ENCODE measurements at regions not wholly inside any gene's neighbourhood (a gene's known extent, or its start where the extent isn't known, plus 50 kb on each side); places are given as distances from the start of the nearest gene placed in this dataset.

DNA sequence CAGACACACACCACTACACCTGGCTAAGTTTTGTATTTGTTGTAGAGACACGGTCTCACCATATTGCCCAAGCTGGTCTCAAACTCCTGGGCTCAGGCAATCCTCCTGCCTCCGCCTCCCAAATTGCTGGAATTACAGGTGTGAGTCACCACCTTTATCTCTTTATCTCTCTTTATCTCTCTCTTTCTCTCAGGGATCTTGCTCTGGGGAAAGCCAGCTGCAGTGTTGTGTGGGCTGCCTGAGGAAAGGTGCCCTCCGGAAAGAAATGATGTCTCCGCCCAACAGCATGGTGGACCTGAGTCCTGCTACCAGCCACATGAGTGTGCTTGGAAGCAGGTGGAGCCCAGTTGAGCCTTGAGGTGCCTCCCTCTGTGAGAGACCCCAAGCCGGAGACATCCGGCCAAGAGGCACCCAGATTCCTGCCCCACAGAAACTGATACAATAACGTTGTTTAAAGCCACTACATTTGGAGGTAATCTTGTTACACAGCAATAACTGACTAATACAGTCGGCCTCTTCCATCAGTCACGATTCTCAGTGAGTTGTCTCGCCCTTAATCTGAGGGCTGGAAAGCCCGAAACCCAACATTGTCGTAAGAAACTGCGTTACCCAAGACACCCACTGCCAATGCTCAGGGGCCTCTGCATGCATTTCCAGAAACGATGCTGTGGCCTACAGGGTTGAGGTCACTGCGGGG lies 68.0 kb upstream of the RPH3AL start:
- Histone ChIP-seq H3K9me3 (no peaks in the 10 kb centered on the region), H3K27ac (no peak overlapping the region), H3K36me3 (no peaks in the 10 kb centered on the region), H3K27me3 (peaks cover 18% of the 10 kb centered on the region), H3K4me1 (no peaks in the 10 kb centered on the region), H3K4me3 (no peak overlapping the region)
- 88 to 94% methylated on average over 3 to 6 of the region's 15 CpGs for WGBS, 2 donors (ENCODE audit: low coverage in 1 of 2)
- TF ChIP-seq EP300 (IDR thresholded peaks at IDR 0.05) (no peak), POLR2A (IDR thresholded peaks at IDR 0.05) (no peak), POLR2AphosphoS5 (IDR thresholded peaks at IDR 0.05) (no peak)
- TF ChIP-seq, protein P1, sequence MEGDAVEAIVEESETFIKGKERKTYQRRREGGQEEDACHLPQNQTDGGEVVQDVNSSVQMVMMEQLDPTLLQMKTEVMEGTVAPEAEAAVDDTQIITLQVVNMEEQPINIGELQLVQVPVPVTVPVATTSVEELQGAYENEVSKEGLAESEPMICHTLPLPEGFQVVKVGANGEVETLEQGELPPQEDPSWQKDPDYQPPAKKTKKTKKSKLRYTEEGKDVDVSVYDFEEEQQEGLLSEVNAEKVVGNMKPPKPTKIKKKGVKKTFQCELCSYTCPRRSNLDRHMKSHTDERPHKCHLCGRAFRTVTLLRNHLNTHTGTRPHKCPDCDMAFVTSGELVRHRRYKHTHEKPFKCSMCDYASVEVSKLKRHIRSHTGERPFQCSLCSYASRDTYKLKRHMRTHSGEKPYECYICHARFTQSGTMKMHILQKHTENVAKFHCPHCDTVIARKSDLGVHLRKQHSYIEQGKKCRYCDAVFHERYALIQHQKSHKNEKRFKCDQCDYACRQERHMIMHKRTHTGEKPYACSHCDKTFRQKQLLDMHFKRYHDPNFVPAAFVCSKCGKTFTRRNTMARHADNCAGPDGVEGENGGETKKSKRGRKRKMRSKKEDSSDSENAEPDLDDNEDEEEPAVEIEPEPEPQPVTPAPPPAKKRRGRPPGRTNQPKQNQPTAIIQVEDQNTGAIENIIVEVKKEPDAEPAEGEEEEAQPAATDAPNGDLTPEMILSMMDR (IDR thresholded peaks at IDR 0.05) = no peak
- ATAC-seq = no peak

DNA sequence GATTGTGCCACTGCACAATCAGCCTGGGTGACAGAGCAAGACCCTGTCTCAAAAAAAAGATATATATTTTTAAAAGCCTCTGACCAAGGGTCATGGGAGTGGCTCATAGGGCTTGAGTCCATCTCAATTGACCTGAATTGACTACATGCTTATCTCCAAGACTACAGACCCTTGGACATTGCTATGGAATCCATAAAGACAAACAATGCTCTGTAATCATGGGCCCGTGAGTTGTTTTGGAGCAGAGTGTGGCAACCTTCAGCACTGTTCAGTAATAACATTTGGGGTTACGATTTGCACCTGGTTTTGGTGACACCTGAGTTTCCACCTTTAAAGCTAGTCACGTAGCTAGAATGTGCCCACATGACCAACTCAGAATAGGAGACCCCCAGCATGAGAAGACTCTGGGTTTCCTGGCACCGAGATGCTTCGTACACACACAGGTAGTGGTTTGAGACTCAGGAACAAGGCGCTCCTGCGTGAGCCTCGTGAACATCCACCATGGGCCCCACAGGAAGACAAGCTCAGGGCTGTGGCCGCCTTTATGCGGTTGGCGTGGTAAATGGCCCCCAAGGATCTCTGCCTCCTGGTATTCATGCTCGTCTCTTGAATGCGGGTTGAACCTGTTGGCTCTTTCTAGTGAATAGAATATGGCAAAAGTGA lies 66.6 kb upstream of the RPH3AL start:
- Histone ChIP-seq H3K27ac (no peak overlapping the region), H3K4me1 (no peaks in the 10 kb centered on the region), H3K36me3 (peaks cover 0 to 6% of the 10 kb centered on the region in 2 donors), H3K4me3 (no peak overlapping the region), H3K27me3 (peaks cover 14% of the 10 kb centered on the region), H3K9me3 (no peaks in the 10 kb centered on the region)
- no peak for ATAC-seq
- WGBS, 2 donors (ENCODE audit: low coverage in 1 of 2) = 60 to 80% methylated on average over 1 to 2 of the region's 13 CpGs
- TF ChIP-seq EP300 (IDR thresholded peaks at IDR 0.05) (no peak), POLR2A (IDR thresholded peaks at IDR 0.05) (no peak), POLR2AphosphoS5 (IDR thresholded peaks at IDR 0.05) (no peak)
- TF ChIP-seq, protein P1 (IDR thresholded peaks at IDR 0.05) = no peak

DNA sequence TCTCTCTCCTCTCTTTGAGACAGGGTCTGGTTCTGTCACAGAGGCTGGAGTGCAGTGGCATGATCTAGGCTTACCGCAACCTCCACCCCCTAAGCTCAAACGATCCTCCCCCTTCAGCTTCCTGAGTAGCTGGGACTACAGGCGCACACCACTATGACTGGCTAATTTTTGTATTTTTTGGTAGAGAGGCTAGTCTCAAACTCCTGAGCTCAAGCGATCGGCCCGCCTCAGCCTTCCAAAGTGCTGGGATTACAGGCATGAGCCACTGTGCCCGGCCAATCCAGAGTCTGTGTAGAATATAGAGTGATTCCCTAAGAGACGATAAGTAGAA lies 65.8 kb upstream of the RPH3AL start:
- no peak for TF ChIP-seq EP300 (IDR thresholded peaks at IDR 0.05)
- TF ChIP-seq, protein P1 (IDR thresholded peaks at IDR 0.05) = no peak
- TF ChIP-seq POLR2A (IDR thresholded peaks at IDR 0.05) = no peak
- no peak for TF ChIP-seq POLR2AphosphoS5 (IDR thresholded peaks at IDR 0.05)
- ATAC-seq = no peak
- Histone ChIP-seq H3K4me1 (no peaks in the 10 kb centered on the region), H3K27me3 (peaks cover 14% of the 10 kb centered on the region), H3K9me3 (no peaks in the 10 kb centered on the region), H3K4me3 (no peak overlapping the region), H3K36me3 (peaks cover 0 to 14% of the 10 kb centered on the region in 2 donors), H3K27ac (no peak overlapping the region)
- WGBS, 2 donors (ENCODE audit: low coverage in 1 of 2) = 83% methylated on average over 6 to 8 of the region's 8 CpGs

DNA sequence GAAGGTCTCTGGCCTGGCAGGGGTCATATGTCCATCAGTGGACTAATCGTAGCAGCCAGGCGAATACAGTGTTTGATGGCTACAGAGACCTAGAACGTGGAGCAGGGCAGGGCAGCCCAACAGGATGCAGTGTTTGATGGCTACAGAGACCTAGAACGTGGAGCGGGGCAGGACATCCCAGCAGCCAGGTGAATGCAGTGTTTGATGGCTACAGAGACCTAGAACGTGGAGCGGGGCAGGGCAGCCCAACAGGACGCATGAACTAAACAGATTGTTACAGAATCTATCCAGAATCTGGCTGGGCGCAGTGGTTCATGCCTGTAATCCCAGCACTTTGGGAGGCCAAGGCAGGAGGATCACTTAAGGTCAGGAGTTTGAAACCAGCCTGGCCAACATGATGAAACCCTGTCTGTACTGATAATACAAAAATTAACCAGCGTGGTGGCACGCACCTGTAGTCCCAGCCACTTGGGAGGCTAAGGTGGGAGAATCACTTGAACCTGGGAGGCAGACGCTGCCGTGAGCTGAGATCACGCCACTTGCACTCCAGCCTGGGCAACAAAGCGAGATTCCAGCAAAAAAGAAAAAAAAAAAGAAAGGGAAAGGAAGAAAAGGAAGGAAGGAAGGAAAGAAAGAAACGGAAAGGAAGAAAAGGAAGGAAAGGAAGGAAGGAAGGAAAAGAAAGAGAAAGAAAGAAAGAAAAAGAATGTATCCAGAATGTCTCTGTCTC lies 65.2 kb upstream of the RPH3AL start:
- WGBS, 2 donors (ENCODE audit: low coverage in 1 of 2) = 76 to 93% methylated on average over 5 to 11 of the region's 16 CpGs

More for the DNA sequence above, 65.2 kb upstream of the RPH3AL start:
- H3K27ac ChIP-seq = no peak overlapping the region
- ATAC-seq = no peak
- H3K9me3 ChIP-seq = no peaks in the 10 kb centered on the region
- H3K4me3 ChIP-seq = no peak overlapping the region
- peaks cover 14% of the 10 kb centered on the region for H3K27me3 ChIP-seq
- TF ChIP-seq POLR2A (IDR thresholded peaks at IDR 0.05) (no peak), POLR2AphosphoS5 (IDR thresholded peaks at IDR 0.05) (no peak), EP300 (IDR thresholded peaks at IDR 0.05) (no peak)
- TF ChIP-seq, protein P1 (IDR thresholded peaks at IDR 0.05) = no peak
- H3K36me3 ChIP-seq = peaks cover 0 to 19% of the 10 kb centered on the region in 2 donors
- H3K4me1 ChIP-seq = no peaks in the 10 kb centered on the region
